Suppressor macrophage (primary cell): ENCODE measurements at regions not wholly inside any gene's neighbourhood (a gene's known extent, or its start where the extent isn't known, plus 50 kb on each side); places are given as distances from the start of the nearest gene placed in this dataset.

ENCODE experiments used
- DNase-seq, 4 experiments: peaks; one replicate each; pipeline ENCODE4 v3.0.0-alpha.2; 2020 to 2022

GRCh38 chr5:166952048-166952447 is 1339.4 kb upstream of the WWC1 start:
- DNase-seq: no peak

- no peak for DNase-seq
These were observed 1333.7 kb upstream of the WWC1 start for GRCh38 chr5:166957782-166958181.

GRCh38 chr5:166959766-166960165 is 1331.7 kb upstream of the WWC1 start:
- DNase-seq: no peak

- DNase-seq: no peak
These were observed 1330.4 kb upstream of the WWC1 start for GRCh38 chr5:166961028-166961427.

- no peak for DNase-seq
These were observed 1329.5 kb upstream of the WWC1 start for GRCh38 chr5:166961913-166962312.

- DNase-seq: no peak
These were observed 1329.0 kb upstream of the WWC1 start for GRCh38 chr5:166962461-166962860.

- no peak for DNase-seq
These were observed 1327.8 kb upstream of the WWC1 start for GRCh38 chr5:166963596-166963995.

GRCh38 chr5:166977911-166978422 is 1313.5 kb upstream of the WWC1 start:
- DNase-seq: peak in 3 of 4 experiments; percentile 1 to 14 (median 5)

- DNase-seq: no peak
These were observed 1312.0 kb upstream of the WWC1 start for GRCh38 chr5:166979307-166979895.

GRCh38 chr5:166980666-166981065 is 1310.8 kb upstream of the WWC1 start:
- DNase-seq: no peak

- DNase-seq: no peak
These were observed 1309.2 kb upstream of the WWC1 start for GRCh38 chr5:166982226-166982625.

GRCh38 chr5:166991601-166992000 is 1299.8 kb upstream of the WWC1 start:
- no peak for DNase-seq

- DNase-seq: no peak
These were observed 1299.3 kb upstream of the WWC1 start for GRCh38 chr5:166992108-166992507.

- no peak for DNase-seq
These were observed 1298.3 kb upstream of the WWC1 start for GRCh38 chr5:166992874-166993722.

GRCh38 chr5:166994226-166994625 is 1297.2 kb upstream of the WWC1 start:
- no peak for DNase-seq

GRCh38 chr5:167001246-167001645 is 1290.2 kb upstream of the WWC1 start:
- DNase-seq: no peak

GRCh38 chr5:167008705-167009104 is 1282.7 kb upstream of the WWC1 start:
- no peak for DNase-seq

- DNase-seq: no peak
These were observed 1280.2 kb upstream of the WWC1 start for GRCh38 chr5:167011196-167011595.

- DNase-seq: no peak
These were observed 1279.1 kb upstream of the WWC1 start for GRCh38 chr5:167012123-167013034.

- DNase-seq: no peak
These were observed 1276.9 kb upstream of the WWC1 start for GRCh38 chr5:167014401-167015056.

GRCh38 chr5:167020418-167020817 is 1271.0 kb upstream of the WWC1 start:
- DNase-seq: no peak

- DNase-seq: no peak
These were observed 1262.0 kb upstream of the WWC1 start for GRCh38 chr5:167029488-167029887.
